NCI-H345 treated with DMSO at 0.1 percent for 48 hours (cell line): ENCODE measurements at regions not wholly inside any gene's neighbourhood (a gene's known extent, or its start where the extent isn't known, plus 50 kb on each side); places are given as distances from the start of the nearest gene placed in this dataset.

Experiments used
- DNase-seq: peaks from one replicate; lab custom pipeline; 2025; ENCODE audit not compliant: unreplicated experiment; lab: John Stamatoyannopoulos, UW

GRCh38 chr10:69715899-69716606 lies 85.7 kb upstream of the COL13A1 start:
- no peak for DNase-seq

- DNase-seq = peak; percentile 31
Observed at GRCh38 chr10:69716711-69717560, 84.8 kb upstream of the COL13A1 start.

GRCh38 chr10:69718951-69719350 lies 82.8 kb upstream of the COL13A1 start:
- DNase-seq = no peak

- no peak for DNase-seq
Observed at GRCh38 chr10:69721690-69722310, 79.9 kb upstream of the COL13A1 start.

GRCh38 chr10:69723653-69724052 lies 78.1 kb upstream of the COL13A1 start:
- no peak for DNase-seq

DNA sequence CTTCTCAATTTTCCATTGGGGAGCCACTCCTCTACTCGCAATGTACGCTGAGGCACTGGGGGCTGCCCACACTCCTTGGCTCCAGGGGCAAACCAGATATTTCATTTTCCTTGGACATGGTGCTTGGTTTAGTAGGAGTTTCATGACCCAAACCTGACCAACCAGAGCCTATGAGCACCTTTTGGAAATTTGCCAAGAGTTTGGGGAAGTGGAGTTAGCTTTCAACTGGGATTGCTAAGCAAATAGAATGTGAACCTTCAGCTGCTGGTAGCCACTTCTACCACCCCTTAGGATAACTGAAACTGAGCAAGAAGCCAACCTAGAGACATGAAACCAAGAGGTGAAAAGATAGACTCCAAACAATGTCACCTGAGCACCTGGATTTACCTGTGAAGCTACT lies 74.9 kb upstream of the COL13A1 start:
- DNase-seq = no peak

GRCh38 chr10:69728335-69728870 lies 73.3 kb upstream of the COL13A1 start:
- no peak for DNase-seq

- DNase-seq = no peak
Observed at GRCh38 chr10:69729326-69730048, 72.2 kb upstream of the COL13A1 start.

- DNase-seq = no peak
Observed at GRCh38 chr10:69730251-69731156, 71.2 kb upstream of the COL13A1 start.

- no peak for DNase-seq
Observed at GRCh38 chr10:69731184-69731583, 70.5 kb upstream of the COL13A1 start.

- DNase-seq = no peak
Observed at GRCh38 chr10:69731698-69732097, 70.0 kb upstream of the COL13A1 start.

GRCh38 chr10:69732147-69732825 lies 69.4 kb upstream of the COL13A1 start:
- DNase-seq = no peak

DNA sequence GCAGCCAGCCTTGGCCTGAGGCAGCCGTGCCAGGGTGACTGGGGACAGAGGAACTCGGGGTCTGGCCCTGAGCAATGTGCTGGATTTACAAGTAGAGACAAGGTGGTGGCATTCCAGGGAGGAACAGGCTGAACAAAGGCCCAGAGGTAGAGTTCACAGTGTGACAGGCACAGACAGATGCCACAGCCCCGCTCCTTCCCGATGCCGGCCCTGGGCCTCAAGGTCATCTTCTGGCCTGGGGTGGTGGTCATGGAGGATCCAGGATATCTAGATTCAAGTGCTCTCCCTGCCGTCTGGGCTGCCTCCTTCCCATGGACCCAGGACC lies 68.9 kb upstream of the COL13A1 start:
- DNase-seq = no peak

- DNase-seq = no peak
Observed at GRCh38 chr10:69733791-69734261, 67.9 kb upstream of the COL13A1 start.

- no peak for DNase-seq
Observed at GRCh38 chr10:69734416-69734796, 67.3 kb upstream of the COL13A1 start.

DNA sequence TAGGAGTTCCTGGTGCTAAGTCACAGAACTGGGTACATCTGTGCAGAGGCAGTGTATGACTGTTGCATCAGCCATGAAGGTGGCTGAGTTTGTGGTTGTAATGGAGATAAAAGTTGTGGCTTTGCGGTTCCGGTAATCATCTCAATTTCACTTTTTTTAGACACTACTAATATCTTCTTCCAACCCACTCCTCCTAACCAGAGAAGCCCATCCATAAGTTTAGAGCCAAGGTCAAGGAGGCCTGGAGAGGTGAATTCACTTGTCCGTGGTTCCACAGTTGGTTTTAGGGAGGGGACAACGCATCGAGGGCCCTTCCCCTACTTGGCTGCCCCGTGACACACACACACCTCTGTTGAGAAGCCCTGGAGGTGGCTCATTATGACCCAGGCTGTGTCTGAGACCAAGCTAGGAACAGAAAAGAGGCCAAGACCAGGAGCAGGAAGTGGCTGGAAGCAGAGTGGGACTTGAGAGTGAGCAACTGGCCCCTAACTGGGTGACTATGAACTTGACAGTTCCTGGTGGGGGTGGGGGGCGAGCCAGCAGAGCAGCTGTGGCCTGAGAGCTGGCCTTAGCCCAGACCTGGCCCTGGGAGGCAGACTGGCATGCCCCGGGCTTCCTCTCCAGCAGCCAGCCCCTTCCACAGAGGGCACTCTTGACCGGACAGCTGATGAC lies 66.8 kb upstream of the COL13A1 start:
- DNase-seq = no peak

- DNase-seq = no peak
Observed at GRCh38 chr10:69736886-69737641, 64.6 kb upstream of the COL13A1 start.

DNA sequence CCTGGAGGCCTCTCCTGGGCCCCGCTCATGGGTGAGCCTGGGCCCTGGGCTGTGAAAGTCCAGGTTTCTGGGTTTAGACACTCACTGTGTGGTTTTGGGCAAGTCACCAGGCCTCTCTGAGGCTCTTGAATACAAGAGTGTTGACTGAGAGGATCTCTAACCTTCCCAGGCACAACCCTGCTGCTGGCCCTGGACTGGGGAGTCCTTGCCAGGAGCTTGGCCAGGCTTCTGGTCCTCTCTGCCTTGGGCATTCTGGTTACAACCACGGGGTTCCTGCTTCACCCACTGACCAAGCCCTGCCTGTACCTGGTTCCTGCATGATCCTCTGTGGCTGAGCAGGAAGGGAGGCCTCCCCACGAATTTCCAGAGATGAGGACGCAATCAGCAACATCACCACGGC lies 63.6 kb upstream of the COL13A1 start:
- DNase-seq = no peak
